HT-29 (cell line): ENCODE measurements at regions not wholly inside any gene's neighbourhood (a gene's known extent, or its start where the extent isn't known, plus 50 kb on each side); places are given as distances from the start of the nearest gene placed in this dataset.

Source experiments
- DNase-seq: peaks from one replicate; pipeline ENCODE4 v3.0.0-alpha.2; 2015; ENCODE audit warnings: low spot score

DNA sequence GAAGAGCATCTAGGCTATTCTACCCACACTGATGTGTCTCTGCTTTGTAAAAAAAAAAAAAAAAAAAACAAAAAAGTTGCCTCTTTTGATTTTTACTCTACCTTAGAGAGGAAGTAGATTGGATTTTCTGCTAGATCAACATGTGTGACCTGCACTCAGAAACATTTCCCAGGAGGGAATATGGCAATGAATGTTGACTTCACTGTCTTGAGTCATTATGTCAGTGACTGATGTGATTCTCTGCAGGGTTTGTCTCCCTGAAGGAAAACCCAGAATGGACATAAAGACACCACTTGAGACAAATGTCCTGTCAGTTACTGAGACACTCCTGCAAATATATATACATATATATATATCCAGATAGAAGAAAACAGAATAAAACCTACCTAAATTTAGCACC, 370.3 kb downstream of the BMPER start:
- DNase-seq: no peak

- no peak for DNase-seq
These were observed 371.9 kb downstream of the BMPER start for GRCh38 chr7:34277016-34277802.

GRCh38 chr7:34277803-34278199, 372.5 kb downstream of the BMPER start:
- no peak for DNase-seq

DNA sequence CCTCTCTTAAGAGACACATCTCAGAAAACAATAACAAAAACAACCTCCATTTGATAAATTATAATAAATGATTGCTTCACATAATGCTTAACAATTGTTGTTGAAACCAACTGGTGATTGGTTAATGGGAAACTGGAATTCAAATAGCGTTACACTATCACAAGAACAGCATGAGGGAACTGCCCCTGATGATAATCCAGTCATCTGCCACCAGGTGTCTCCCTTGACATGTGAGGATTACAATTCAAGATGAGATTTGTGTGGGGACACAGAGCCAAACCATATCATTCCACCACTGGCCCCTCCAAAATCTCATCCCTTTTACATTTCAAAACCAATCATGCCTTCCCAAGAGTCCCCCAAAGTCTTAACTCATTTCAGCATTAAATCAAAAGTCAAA, 375.9 kb downstream of the BMPER start:
- DNase-seq: peak; percentile 39

DNA sequence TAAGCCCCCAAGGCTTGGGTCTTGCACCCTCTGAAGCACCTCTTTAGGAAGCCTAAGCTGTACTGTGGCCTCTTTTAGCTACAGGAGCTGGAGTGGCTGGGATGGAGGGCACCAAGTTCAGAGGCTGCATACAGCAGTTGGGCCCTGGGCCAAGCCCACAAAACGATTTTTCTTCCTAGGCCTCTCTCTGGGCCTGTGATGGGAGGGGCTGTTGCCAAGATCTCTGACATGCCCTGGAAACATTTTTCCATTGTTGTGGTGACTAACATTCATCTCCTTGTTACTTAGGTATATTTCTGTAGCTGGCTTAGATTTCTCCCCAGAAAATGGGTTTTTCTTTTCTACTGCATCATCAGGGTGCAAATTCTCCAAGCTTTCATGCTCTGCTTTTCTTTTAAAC, 375.7 kb upstream of the NPSR1 start:
- no peak for DNase-seq

- no peak for DNase-seq
These were observed 361.4 kb upstream of the NPSR1 start for GRCh38 chr7:34296663-34297062.

DNA sequence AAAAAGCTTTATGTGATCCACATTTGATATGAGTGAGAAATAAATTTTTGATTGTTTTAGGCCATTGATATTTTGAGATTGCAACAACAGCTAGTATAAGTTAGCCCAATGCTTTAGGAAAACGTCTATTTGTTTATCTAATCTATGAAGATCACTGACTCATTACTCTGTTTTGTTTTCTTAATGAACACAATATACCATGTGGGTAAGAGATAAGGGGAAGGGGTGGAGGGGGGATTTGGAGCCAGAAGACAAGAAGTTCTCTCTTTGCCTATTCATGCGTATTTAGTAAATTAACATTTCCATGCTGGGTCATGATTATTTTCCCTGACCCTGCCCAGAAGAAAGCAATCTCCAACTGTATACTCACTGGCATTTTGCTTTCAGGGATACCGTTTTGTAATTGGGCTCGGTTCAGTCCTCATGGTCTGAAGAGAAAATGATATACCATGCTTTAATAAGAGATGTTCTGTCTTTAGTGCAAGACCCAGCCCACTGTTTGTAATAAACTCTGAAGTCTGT, 359.5 kb upstream of the NPSR1 start:
- no peak for DNase-seq

- DNase-seq: no peak
These were observed 359.0 kb upstream of the NPSR1 start for GRCh38 chr7:34299066-34299465.

GRCh38 chr7:34307540-34307939, 350.5 kb upstream of the NPSR1 start:
- no peak for DNase-seq

DNA sequence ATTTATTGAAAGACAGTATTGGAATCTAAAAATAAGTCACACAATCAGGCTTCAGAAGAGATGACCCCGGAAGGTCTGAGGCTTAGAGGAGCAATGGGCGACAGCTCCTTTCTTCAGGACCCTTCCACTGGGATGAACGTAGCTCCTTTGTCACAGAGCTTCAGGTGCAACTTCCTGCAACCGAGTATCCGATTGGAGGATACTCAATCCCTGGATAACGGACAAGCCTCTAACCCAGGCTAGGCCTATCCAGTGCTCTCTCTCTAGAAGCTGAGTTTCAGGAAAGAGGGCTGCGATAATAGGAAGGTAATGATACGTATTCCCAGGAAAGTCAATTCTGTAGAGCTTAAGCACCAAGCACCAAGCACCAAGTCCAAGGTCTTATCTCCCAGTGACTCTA, 349.4 kb upstream of the NPSR1 start:
- no peak for DNase-seq

DNA sequence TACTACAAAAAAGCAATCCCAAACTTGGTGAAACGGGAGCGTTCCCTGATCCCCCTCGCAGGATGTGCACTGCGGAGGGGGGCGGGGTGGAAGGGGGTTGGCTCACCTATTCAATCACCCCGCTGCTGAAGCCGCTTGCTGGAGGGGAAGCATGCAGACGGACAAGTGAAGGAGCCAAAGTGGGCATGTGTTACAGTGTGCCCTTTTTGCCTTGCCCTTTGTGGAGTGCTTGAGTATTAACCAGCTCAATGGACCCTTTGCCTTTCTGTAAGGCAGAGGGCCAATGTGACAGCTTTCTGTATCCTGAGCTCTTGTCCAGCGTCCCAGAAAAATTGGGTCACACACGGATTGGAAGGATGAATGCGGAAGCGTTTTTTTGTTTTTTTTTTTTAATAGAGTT, 348.9 kb upstream of the NPSR1 start:
- no peak for DNase-seq

DNA sequence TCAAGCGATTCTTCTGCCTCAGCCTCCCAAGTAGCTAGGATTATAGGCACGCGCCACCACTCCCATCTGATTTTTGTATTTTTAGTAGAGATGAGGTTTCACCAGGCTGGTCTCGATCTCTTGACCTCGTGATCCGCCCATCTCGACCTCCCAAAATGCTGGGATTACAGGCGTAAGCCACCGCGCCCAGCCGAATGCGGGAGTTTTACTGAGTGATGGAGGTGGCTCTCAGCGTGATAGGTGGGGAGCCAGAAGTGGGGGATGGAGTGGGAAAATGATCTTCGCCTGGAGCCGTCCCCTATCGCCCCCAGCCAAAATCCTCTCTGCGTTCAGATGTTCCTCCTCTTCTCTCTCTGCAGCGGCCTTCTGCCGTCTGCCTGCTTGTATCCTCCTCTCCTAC, 348.4 kb upstream of the NPSR1 start:
- no peak for DNase-seq

GRCh38 chr7:34311591-34311990, 346.4 kb upstream of the NPSR1 start:
- no peak for DNase-seq

- no peak for DNase-seq
These were observed 345.4 kb upstream of the NPSR1 start for GRCh38 chr7:34312624-34313023.

GRCh38 chr7:34313289-34313688, 344.7 kb upstream of the NPSR1 start:
- DNase-seq: no peak

DNA sequence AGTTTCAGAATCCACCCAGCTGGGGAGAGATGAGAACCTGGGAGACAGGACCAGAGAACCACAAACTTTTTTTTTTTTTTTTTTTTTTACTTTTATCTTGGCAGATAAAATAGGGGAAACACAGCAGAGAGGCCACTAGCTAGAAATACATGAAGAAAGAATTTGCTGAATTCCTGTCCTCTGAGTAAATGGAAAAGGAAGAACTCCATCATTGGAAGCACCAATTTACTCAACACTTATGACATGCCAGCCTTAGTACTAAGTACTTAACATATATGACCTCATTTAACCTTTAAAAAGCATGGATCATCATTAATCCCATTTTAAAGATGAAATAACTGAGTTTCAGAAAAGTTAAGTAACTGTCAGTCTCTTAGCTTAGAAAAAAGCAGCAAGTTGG, 343.0 kb upstream of the NPSR1 start:
- no peak for DNase-seq

DNA sequence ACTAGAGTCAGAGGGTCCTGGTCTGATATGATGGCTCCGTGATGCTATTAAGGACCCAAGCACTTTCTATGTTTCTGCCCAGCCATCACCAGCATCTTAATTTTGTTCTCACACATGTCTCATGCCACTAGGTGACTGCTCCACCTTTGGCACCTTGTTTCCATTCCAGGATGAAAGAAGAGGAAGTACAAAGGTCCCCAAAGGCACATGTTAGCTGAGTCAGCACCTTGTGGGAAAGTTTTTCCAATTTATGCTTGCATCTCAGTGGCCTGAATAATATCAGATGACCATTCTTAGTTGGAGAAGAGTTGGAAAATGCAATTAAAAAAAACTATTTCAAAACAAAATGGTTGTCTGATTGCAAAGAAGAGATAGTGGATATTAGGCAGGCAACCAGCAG, 341.0 kb upstream of the NPSR1 start:
- peak; percentile 34 for DNase-seq

- DNase-seq: no peak
These were observed 337.6 kb upstream of the NPSR1 start for GRCh38 chr7:34320412-34320811.

DNA sequence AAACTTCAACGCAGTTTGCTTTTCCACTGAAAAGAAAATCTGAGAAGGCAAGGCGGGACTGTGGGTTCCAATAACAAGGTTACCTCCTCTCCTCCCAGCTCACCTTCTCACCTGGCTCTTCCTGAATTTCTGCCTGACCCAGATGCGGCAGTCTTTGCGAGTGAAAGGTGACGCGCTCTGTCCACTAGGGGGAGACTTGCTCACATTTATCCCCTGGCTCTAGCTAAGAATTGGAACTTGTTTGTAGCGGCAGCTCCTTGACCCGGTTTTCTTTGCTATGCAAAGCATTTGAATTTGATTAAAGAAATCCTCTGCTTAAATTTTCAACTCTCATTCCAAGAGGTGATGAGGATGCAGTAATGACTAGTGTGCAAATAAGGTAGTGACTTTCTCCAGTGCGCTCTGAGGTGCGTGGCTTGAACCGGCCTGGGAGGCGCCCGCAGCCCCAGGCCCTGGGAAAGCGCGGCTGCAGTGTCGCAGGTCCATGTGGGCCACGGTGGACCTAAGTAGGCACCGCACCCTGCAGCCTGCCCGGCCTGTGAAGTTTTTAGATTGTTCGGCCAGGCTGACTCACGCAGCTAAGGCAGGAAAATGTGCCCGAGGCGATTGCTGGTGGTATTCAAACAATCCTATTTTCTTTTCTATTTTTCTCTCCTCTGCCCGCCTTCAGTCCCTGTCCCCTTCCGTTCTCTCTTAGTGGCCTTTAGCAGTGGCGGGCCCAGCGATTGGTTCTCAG, 336.9 kb upstream of the NPSR1 start:
- peak; percentile 90 for DNase-seq

- no peak for DNase-seq
These were observed 335.2 kb upstream of the NPSR1 start for GRCh38 chr7:34322841-34323240.

DNA sequence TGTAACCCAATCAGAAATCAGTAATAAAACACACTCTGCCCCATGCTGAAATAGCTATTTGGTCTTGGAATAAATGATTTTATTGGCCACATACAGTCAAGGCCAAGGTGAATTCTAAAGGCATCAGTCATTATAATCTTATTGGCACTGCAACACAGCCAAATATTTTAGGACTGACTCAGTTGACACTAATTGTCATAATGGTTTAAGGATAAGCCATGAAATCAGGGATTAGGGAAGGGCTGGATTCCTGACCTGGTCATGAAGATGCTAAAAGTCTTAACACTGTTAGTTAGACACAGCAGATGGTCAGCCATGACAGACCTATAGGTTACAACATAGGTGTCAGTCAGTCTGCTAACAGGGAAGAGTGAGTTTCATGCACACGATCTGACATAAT, 330.3 kb upstream of the NPSR1 start:
- no peak for DNase-seq

DNA sequence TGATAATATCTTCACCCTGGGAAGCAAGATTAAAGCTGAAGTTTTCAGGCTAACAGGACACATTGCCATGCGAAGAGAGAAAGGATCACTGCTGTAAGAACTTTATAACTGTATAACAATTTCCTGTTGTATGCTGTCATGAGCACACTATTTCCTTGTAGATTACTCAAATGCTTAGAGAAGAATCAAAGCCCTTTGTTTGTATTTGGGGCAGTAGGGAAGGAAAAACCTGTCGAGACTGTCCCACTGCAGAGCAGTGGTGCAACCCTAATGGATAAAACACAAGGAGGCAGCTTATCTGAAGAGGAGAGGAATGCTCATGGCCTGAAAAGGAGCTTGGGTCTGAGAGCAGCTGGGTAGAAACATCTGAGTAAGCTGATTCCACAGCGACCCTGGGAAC, 327.7 kb upstream of the NPSR1 start:
- DNase-seq: no peak

DNA sequence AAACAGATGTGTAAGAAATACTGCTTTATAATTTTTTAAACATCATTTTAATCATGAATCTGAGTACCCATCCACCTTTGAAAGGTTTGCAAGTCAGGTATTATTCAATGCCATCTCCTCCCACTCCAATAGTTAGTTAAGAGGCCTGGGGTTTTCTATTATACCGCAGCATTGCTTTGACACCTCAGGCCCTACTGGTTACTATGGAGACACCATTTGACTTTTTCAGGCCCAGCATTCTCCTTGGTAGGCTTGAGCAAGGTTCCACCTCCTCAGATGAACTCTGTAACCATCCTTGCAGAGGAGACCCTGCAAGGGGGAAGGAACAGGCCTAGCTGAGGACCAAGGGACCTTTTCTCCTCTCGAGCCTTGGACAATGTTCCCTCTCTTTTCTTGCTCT, 326.9 kb upstream of the NPSR1 start:
- no peak for DNase-seq
